ENCODE measurements at regions not wholly inside any gene's neighbourhood (a gene's known extent, or its start where the extent isn't known, plus 50 kb on each side); places are given as distances from the start of the nearest gene placed in this dataset.

GRCh38 chr6:93494057-93494456 lies 74.7 kb upstream of the EPHA7 start:
- TF ChIP-seq, protein P1, sequence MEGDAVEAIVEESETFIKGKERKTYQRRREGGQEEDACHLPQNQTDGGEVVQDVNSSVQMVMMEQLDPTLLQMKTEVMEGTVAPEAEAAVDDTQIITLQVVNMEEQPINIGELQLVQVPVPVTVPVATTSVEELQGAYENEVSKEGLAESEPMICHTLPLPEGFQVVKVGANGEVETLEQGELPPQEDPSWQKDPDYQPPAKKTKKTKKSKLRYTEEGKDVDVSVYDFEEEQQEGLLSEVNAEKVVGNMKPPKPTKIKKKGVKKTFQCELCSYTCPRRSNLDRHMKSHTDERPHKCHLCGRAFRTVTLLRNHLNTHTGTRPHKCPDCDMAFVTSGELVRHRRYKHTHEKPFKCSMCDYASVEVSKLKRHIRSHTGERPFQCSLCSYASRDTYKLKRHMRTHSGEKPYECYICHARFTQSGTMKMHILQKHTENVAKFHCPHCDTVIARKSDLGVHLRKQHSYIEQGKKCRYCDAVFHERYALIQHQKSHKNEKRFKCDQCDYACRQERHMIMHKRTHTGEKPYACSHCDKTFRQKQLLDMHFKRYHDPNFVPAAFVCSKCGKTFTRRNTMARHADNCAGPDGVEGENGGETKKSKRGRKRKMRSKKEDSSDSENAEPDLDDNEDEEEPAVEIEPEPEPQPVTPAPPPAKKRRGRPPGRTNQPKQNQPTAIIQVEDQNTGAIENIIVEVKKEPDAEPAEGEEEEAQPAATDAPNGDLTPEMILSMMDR (IDR thresholded peaks at IDR 0.05 in 2 of 3, conservative IDR thresholded peaks at IDR 0.05 in 1 of 3; ENCODE audit: borderline replicate concordance in 1 of 3, insufficient read depth in 1 of 3, low read depth in 2 of 3, low read length in 2 of 3) = no peak
- no peak for TF ChIP-seq POLR2A (IDR thresholded peaks at IDR 0.05; ENCODE audit: borderline replicate concordance, extremely low read depth, insufficient read depth, insufficient read length)
- no peak for TF ChIP-seq ZNF274 (IDR thresholded peaks at IDR 0.05; ENCODE audit: low read depth, low read length)
- no peak for TF ChIP-seq RAD21 (IDR thresholded peaks at IDR 0.05; ENCODE audit: low read depth)
- no peak for TF ChIP-seq SP1 (IDR thresholded peaks at IDR 0.05; ENCODE audit: low read depth)
- no peak for TF ChIP-seq MAX (IDR thresholded peaks at IDR 0.05)
- no peak for TF ChIP-seq CEBPB (IDR thresholded peaks at IDR 0.05; ENCODE audit: low read depth)
- TF ChIP-seq REST (IDR thresholded peaks at IDR 0.05; ENCODE audit: low read depth) = no peak
- no peak for TF ChIP-seq SIN3A (IDR thresholded peaks at IDR 0.05; ENCODE audit: low read depth)

Measured in HCT116 (cell line).